SJCRH30 (cell line): ENCODE measurements at regions not wholly inside any gene's neighbourhood (a gene's known extent, or its start where the extent isn't known, plus 50 kb on each side); places are given as distances from the start of the nearest gene placed in this dataset.
"Not testable (repeated sequence)": the region's sequence is repeated elsewhere in the genome, so short reads cannot be mapped to it uniquely, and the experiment has no call there.

Experiments used
- DNase-seq, 2 experiments: peaks; one replicate each; pipeline ENCODE4 v3.0.0-alpha.2; 2015 to 2020
- H3K27ac ChIP-seq: fragments of 250-450 bp; sonication (Bioruptor Pico); 2 replicates; pipeline ENCODE4 v1.5.1; 2020; ENCODE audit warnings: mild to moderate bottlenecking, moderate library complexity
- H3K27me3 ChIP-seq: fragments of 250-450 bp; sonication (Bioruptor Pico); 2 replicates; pipeline ENCODE4 v1.5.1; 2020; ENCODE audit warnings: mild to moderate bottlenecking, moderate library complexity
- H3K36me3 ChIP-seq: fragments of 250-450 bp; sonication (Bioruptor Pico); 2 replicates; pipeline ENCODE4 v1.5.1; 2020; ENCODE audit warnings: mild to moderate bottlenecking, moderate library complexity
- H3K4me1 ChIP-seq: fragments of 250-450 bp; sonication (Bioruptor Pico); 2 replicates; pipeline ENCODE4 v1.5.1; 2020; ENCODE audit warnings: mild to moderate bottlenecking, moderate library complexity
- H3K4me3 ChIP-seq: fragments of 250-450 bp; sonication (Bioruptor Pico); 2 replicates; pipeline ENCODE4 v1.5.1; 2020; ENCODE audit warnings: mild to moderate bottlenecking, moderate library complexity
- H3K9me3 ChIP-seq: fragments of 250-450 bp; sonication (Bioruptor Pico); replicated peaks from 2 replicates; pipeline ENCODE4 v1.5.1; 2020; ENCODE audit warnings: mild to moderate bottlenecking, moderate library complexity

DNA sequence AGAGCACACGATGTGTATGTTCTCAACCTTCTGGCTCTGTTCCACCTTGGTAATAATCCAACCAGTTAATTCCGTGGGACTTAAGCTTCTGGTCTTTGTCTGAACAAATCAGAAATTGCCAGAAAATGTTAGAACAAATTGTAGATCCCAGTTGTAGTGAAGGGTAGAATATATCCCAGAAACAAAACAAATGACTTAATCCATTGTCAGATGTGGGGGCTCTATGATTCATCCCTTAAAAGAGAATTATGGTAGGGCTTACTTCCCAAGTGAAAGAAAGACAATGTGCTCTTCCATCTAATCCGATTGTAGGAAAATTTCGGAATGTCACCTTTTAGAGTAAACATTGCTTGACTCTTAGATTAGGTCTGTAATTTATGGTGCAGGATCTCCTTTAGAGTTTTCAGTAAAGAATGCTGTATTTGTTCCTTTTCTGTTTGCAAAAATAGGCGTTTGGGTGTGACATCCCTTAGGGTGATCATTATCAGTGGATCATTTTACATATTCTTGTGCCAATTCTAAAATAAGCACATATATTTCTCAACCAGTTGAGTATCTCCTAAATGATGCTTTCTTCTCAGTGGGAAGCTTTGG is 234.5 kb upstream of the ZNF217 start:
- DNase-seq = peak in 1 of 2 experiments; percentile 68
- Histone ChIP-seq H3K4me1 (peaks cover 18% of the 10 kb centered on the region), H3K36me3 (no peaks in the 10 kb centered on the region), H3K4me3 (peak overlapping the region; percentile 52), H3K27ac (peak overlapping the region; percentile 53; the same call in 1 of the 2 replicates), H3K9me3 (no peaks in the 10 kb centered on the region), H3K27me3 (no peaks in the 10 kb centered on the region)

DNA sequence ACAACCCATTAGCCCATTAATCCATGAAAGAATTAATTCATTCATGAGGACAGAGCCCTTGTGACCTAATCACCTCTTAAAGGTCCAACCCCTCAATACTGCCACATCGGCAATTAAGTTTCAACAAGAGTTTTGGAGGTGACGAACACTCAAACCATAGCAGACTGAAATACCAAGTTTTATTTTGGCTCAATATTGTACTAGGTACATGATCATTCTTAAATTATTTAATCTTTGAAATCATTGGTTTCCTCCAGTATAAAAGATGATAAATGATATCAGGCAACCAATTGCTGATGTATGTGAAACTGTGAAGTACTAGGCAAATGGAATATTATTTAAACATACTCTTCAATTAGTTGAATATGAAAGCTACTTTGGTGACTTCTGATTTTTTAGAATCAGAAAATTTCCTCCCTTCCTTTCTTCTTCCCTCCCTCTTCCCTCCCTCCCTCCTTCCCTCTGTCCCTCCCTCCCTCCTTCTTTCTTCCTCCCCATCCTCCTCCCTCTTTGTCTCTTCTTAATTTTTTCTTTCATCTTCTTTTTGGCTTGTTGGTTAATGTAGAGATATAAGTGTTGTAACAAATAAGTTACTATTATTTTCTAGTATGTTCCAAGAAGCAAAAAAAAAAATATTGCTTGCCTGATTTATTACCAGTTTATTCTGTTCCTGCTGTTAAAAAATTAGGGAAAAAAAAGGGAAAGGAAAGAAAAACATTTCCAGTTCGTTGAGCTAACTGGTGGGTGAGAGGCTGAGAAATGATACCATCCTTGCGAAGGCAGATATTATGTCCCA is 233.9 kb upstream of the ZNF217 start:
- no peaks in the 10 kb centered on the region for H3K36me3 ChIP-seq
- no peaks in the 10 kb centered on the region for H3K9me3 ChIP-seq
- no peak for DNase-seq
- H3K27me3 ChIP-seq = no peaks in the 10 kb centered on the region
- H3K27ac ChIP-seq = no peak overlapping the region
- H3K4me1 ChIP-seq = peaks cover 18% of the 10 kb centered on the region
- no peak overlapping the region for H3K4me3 ChIP-seq

GRCh38 chr20:53826597-53827291 is 233.1 kb upstream of the ZNF217 start:
- Histone ChIP-seq H3K27ac (no peak overlapping the region), H3K36me3 (no peaks in the 10 kb centered on the region), H3K4me1 (peaks cover 18% of the 10 kb centered on the region), H3K4me3 (no peak overlapping the region), H3K27me3 (no peaks in the 10 kb centered on the region), H3K9me3 (no peaks in the 10 kb centered on the region)
- no peak for DNase-seq

DNA sequence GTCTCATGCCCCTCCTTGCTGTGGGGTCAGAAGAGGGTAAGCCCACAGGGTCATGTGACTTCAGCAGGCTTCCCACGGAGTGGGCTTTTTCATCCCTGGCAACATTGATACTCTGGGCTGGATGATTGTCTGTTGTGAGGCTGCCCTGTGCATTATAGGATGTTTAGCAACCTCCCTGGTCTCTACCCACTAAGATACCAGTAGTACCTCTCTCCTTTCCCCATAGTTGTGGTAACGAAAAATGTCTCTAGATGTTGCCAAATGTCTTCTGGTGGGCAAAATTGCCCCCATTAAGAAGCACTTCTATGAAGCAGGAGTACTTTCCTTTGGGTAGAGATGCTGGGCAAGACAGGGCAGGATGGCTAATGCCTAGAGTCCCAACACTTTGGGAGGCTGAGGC is 232.5 kb upstream of the ZNF217 start:
- peaks cover 18% of the 10 kb centered on the region for H3K4me1 ChIP-seq
- no peaks in the 10 kb centered on the region for H3K36me3 ChIP-seq
- H3K27me3 ChIP-seq = no peaks in the 10 kb centered on the region
- no peak overlapping the region for H3K27ac ChIP-seq
- DNase-seq = no peak
- H3K9me3 ChIP-seq = no peaks in the 10 kb centered on the region
- H3K4me3 ChIP-seq = no peak overlapping the region

DNA sequence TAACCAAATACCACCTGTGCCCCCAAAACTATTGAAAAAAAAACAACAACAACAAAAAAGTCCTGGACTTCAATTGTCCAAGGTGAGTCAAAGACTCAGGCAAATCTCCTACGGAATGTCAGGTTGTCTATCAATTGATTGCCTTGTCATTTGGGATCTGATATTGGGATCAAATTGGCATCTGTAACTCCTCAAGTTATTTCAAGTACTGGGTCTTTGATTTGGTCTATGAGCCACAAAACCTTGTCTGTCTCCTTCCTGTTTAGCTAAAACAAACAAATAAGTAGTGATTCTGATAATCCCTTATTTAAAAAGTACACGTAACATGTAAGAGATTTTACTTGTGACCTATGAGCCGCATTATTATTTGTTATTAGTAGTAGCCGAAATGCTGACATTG is 231.6 kb upstream of the ZNF217 start:
- H3K9me3 ChIP-seq = no peaks in the 10 kb centered on the region
- DNase-seq = no peak
- H3K36me3 ChIP-seq = no peaks in the 10 kb centered on the region
- H3K27me3 ChIP-seq = no peaks in the 10 kb centered on the region
- H3K27ac ChIP-seq = no peak overlapping the region
- no peak overlapping the region for H3K4me3 ChIP-seq
- H3K4me1 ChIP-seq = peaks cover 16% of the 10 kb centered on the region

DNA sequence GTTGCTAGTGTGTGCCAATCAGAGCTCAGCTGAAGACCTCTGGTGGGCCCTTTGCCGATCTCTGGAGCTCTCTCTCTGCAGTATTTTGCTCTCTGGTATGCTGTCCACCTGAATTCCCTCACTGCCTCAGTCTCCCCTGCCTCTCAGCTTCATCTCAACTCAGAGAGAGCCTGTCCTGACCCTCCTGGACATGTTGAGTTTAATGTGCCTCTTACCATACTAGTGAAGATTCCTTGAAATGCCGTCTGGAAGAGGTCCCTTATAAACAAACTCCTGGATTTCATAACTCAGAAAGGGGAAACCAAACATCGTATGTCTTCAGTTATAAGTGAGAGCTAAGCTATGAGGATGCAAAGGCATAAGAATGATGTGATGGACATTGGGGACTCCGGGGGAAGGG is 231.1 kb upstream of the ZNF217 start:
- H3K36me3 ChIP-seq = no peaks in the 10 kb centered on the region
- no peaks in the 10 kb centered on the region for H3K9me3 ChIP-seq
- no peak overlapping the region for H3K4me3 ChIP-seq
- no peak for DNase-seq
- H3K4me1 ChIP-seq = peaks cover 11% of the 10 kb centered on the region
- H3K27ac ChIP-seq = no peak overlapping the region
- no peaks in the 10 kb centered on the region for H3K27me3 ChIP-seq

DNA sequence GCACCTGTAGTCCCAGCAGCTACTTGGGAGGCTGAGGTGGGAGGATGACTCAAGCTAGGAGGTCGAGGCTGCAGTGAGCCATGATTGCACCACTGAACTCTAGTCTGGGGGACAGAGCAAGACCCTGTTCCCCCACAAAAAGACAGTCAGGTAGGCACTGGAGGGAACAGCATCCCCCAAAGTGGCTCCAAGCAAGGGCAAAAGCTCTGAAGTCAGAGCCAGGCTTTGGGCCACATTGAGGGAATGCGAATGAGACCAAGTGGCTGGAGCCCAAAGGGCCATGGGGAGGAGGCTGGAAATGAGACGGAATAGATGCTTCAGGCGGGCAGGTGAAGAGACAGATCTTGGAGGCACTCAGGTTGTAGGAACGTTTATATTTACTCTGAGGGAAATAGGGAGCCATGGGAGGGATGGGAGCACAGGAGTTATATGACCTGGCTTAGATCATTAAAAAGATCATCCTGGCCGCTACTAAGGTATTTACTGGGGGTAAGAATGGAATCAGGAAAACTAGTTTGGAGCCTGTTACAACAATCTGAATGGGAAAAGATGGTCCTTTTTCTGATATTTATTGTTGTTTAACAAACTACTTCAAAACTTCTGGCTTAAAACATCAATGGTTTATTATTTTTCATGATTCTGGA is 229.6 kb upstream of the ZNF217 start:
- no peaks in the 10 kb centered on the region for H3K9me3 ChIP-seq
- peaks cover 6% of the 10 kb centered on the region; the same call in 1 of the 2 replicates for H3K4me1 ChIP-seq
- no peaks in the 10 kb centered on the region for H3K27me3 ChIP-seq
- DNase-seq = no peak
- H3K36me3 ChIP-seq = no peaks in the 10 kb centered on the region
- no peak overlapping the region for H3K27ac ChIP-seq
- no peak overlapping the region for H3K4me3 ChIP-seq

DNA sequence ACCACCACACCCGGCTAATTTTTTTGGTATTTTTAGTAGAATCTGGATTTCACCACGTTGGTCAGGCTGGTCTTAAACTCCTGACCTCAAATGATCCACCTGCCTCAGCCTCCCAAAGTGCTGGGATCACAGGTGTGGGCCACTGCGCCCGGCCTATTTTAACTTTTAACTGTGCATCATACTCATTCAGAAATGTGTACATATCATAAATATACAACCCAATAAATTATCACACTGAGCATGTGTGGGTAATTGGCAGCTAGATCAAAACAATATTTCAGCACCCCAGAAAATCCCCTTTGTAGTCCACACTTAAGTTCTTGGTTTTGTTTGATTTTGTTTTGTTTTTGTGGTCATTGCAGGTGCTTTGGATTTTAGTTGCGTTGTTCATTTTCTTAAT is 228.9 kb upstream of the ZNF217 start:
- no peak overlapping the region for H3K4me3 ChIP-seq
- no peaks in the 10 kb centered on the region for H3K9me3 ChIP-seq
- H3K4me1 ChIP-seq = no peaks in the 10 kb centered on the region

DNA sequence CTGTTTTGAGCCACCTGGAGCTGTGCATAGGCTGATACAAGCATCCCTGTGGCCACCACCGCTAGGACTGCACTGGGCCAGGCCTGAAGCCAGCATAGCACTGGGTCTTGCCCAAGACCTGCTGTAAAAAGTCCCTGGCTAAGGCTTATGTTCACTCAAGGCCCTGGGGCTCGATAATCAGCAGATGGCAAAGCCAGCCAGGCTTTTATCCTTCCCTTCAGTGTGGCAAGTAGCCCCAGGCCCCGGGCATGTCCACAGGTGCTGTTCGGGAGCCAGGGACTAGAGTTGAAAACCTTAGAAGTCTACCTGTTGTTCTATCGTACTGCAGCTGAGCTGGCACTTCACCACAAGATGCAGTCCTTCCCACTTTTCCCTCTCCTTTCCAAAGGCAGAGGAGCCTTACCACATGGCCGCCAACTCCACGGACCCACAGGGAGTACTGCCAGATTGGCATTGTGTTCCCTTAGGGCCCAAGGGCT is 226.4 kb upstream of the ZNF217 start:
- Histone ChIP-seq H3K9me3 (no peaks in the 10 kb centered on the region), H3K27me3 (no peaks in the 10 kb centered on the region), H3K27ac (no peak overlapping the region), H3K4me3 (no peak overlapping the region), H3K36me3 (no peaks in the 10 kb centered on the region), H3K4me1 (no peaks in the 10 kb centered on the region)
- DNase-seq = no peak

More for the DNA sequence above, 228.9 kb upstream of the ZNF217 start:
- Histone ChIP-seq H3K36me3 (no peaks in the 10 kb centered on the region), H3K27ac (no peak overlapping the region), H3K27me3 (no peaks in the 10 kb centered on the region)
- no peak for DNase-seq

- no peaks in the 10 kb centered on the region for H3K36me3 ChIP-seq
- no peaks in the 10 kb centered on the region for H3K27me3 ChIP-seq
- no peaks in the 10 kb centered on the region for H3K4me1 ChIP-seq
- no peak overlapping the region for H3K4me3 ChIP-seq
- no peaks in the 10 kb centered on the region for H3K9me3 ChIP-seq
- DNase-seq = no peak
- no peak overlapping the region for H3K27ac ChIP-seq
These were observed 225.0 kb upstream of the ZNF217 start for GRCh38 chr20:53818457-53819177.

DNA sequence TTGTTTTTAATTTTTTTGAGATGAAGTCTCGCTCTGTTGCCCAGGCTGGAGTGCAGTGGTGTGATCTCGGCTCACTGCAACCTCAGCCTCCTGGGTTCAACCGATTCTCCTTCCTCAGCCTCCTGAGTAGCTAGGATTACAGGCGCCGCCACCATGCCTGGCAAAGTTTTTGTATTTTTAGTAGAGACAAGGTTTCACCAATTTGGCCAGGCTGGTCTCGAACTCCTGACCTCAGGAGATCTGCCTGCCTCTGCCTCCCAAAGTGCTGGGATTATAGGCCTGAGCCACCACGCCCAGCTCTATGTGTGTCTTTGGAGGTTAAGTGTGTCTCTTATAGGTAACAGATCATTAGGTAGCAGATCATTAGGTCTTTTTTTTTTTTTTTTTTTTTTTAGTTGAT is 223.9 kb upstream of the ZNF217 start:
- H3K27ac ChIP-seq, H3K9me3 ChIP-seq, DNase-seq, H3K36me3 ChIP-seq, H3K27me3 ChIP-seq, H3K4me1 ChIP-seq, H3K4me3 ChIP-seq: not testable (repeated sequence)

DNA sequence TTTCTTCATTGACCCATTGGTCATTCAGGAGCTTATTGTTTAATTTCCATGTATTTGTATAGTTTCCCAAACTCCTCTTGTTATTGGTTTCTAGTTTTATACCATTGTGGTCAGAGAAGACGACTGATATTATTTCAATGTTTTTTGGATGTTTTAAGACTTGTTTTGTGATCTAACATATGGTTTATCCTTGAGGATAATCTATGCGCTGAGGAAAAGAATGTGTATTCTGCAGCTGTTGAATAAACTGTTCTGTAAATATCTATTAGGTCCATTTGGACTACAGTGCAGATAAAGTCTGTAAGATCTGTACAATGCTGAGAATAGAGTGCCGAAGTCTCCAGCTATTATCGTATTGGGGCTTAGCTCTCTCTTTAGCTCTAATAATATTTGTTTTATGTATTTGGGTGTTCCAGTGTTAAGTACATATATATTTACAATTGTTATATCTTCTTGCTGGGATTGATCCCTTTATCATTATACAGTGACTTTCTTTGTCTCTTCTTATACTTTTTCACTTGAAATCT is 223.3 kb upstream of the ZNF217 start:
- no peaks in the 10 kb centered on the region for H3K9me3 ChIP-seq
- no peaks in the 10 kb centered on the region for H3K27me3 ChIP-seq
- H3K27ac ChIP-seq = no peak overlapping the region
- no peak overlapping the region for H3K4me3 ChIP-seq
- DNase-seq = no peak
- no peaks in the 10 kb centered on the region for H3K36me3 ChIP-seq
- H3K4me1 ChIP-seq = no peaks in the 10 kb centered on the region

- no peak overlapping the region for H3K27ac ChIP-seq
- DNase-seq = no peak
- no peaks in the 10 kb centered on the region for H3K9me3 ChIP-seq
These were observed 221.9 kb upstream of the ZNF217 start for GRCh38 chr20:53815509-53815908.

GRCh38 chr20:53814060-53814459 is 220.4 kb upstream of the ZNF217 start:
- DNase-seq = no peak
- H3K27ac ChIP-seq = no peak overlapping the region
- H3K4me3 ChIP-seq = no peak overlapping the region
- no peaks in the 10 kb centered on the region for H3K4me1 ChIP-seq
- no peaks in the 10 kb centered on the region for H3K9me3 ChIP-seq
- no peaks in the 10 kb centered on the region for H3K27me3 ChIP-seq
- no peaks in the 10 kb centered on the region for H3K36me3 ChIP-seq

More at GRCh38 chr20:53815509-53815908, 221.9 kb upstream of the ZNF217 start:
- Histone ChIP-seq H3K4me3 (no peak overlapping the region), H3K27me3 (no peaks in the 10 kb centered on the region), H3K4me1 (no peaks in the 10 kb centered on the region), H3K36me3 (no peaks in the 10 kb centered on the region)
